Suprapubic skin (tissue), 4 donors: ENCODE measurements at regions not wholly inside any gene's neighbourhood (a gene's known extent, or its start where the extent isn't known, plus 50 kb on each side); places are given as distances from the start of the nearest gene placed in this dataset.

Experiments used
- EP300 ChIP-seq: sonication (generic); formaldehyde crosslinking; IDR thresholded peaks from one replicate; pipeline ENCODE4 v1.6.1; 2017; ENCODE audit warnings: antibody characterized with exemption
- POLR2A ChIP-seq, 2 donors: fragments of 450-650 bp; IDR thresholded peaks; one replicate each; pipeline ENCODE4 v1.6.1; 2017; ENCODE audit warnings: antibody characterized with exemption in 2 of 2, mild to moderate bottlenecking in 2 of 2, moderate library complexity in 2 of 2
- POLR2AphosphoS5 ChIP-seq, 3 donors: sonication (generic); formaldehyde crosslinking; IDR thresholded peaks; one replicate each; pipeline ENCODE4 v1.6.1; 2017; ENCODE audit warnings: antibody characterized with exemption in 3 of 3
- TF ChIP-seq, protein P1 (sequence below), 2 donors: fragments of 200-600 bp in 1 of 2; fragments of 450-650 bp in 1 of 2; sonication (generic) in 1 of 2; IDR thresholded peaks; one replicate each; pipeline ENCODE4 v1.5.1; 2016 to 2019; ENCODE audit warnings: antibody characterized with exemption in 2 of 2, mild to moderate bottlenecking in 1 of 2, moderate library complexity in 1 of 2

DNA sequence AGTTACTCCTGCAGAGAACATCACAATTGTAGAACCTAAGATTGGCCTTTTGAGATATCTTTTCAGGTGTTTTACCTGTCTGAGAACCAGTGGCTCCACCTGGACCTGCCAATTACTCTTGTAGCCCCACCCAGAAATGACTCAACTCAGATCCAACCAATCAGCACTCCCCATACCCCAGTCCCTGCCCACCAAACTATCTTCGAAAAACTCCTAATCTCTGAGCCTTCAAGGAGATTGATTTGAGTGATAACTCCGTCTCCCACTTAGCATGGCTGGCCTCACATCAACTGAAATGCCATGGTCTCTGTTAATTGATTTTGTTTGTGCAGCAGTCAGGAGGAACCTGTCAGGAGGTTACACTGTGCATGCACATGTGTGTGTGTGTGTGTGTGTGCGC, 103.6 kb downstream of the MTNR1B start:
- TF ChIP-seq, protein P1, sequence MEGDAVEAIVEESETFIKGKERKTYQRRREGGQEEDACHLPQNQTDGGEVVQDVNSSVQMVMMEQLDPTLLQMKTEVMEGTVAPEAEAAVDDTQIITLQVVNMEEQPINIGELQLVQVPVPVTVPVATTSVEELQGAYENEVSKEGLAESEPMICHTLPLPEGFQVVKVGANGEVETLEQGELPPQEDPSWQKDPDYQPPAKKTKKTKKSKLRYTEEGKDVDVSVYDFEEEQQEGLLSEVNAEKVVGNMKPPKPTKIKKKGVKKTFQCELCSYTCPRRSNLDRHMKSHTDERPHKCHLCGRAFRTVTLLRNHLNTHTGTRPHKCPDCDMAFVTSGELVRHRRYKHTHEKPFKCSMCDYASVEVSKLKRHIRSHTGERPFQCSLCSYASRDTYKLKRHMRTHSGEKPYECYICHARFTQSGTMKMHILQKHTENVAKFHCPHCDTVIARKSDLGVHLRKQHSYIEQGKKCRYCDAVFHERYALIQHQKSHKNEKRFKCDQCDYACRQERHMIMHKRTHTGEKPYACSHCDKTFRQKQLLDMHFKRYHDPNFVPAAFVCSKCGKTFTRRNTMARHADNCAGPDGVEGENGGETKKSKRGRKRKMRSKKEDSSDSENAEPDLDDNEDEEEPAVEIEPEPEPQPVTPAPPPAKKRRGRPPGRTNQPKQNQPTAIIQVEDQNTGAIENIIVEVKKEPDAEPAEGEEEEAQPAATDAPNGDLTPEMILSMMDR (IDR thresholded peaks at IDR 0.05), result no peak
- TF ChIP-seq POLR2A (IDR thresholded peaks at IDR 0.05) (no peak), POLR2AphosphoS5 (IDR thresholded peaks at IDR 0.05) (no peak), EP300 (no peak)
